ENCODE measurements at regions not wholly inside any gene's neighbourhood (a gene's known extent, or its start where the extent isn't known, plus 50 kb on each side); places are given as distances from the start of the nearest gene placed in this dataset.
"Not testable (repeated sequence)": the region's sequence is repeated elsewhere in the genome, so short reads cannot be mapped to it uniquely, and the experiment has no call there.

DNA sequence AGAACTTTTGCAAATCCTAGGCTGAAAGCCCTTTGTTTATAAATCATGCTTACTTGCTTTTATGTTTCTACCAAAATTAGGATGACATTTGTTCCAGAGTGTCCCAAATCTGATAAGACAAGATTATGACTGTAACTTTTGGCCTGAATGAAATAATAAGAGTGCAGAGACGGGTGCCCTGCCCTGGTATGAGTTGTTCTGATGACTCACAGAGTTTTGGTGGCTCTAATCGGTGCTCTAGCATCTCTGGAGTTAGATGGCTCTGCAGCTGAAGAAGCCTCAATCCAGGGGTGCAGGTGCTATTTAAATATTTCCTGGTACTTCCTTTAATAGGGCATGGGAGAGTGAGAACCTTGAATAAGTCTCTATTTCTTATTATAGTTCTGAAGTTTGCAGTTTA, 102.2 kb upstream of the ELMO1 start:
- ATAC-seq (replicated peaks in 1 of 4) = no peak
- Histone ChIP-seq H3K36me3 (ENCODE audit: control insufficient read depth in 2 of 2, extremely low read depth in 1 of 2, insufficient read depth in 1 of 2, low read length in 1 of 2) (no peaks in the 10 kb centered on the region), H3K9me3 (no peaks in the 10 kb centered on the region), H3K27me3 (replicated peaks in 1 of 2; ENCODE audit: control insufficient read depth in 2 of 2, extremely low read depth in 1 of 2, insufficient read depth in 2 of 2, low read length in 1 of 2) (no peaks in the 10 kb centered on the region), H3K4me1 (ENCODE audit: control insufficient read depth in 1 of 2, extremely low read depth in 1 of 2, insufficient read depth in 2 of 2, low read length in 2 of 2) (no peaks in the 10 kb centered on the region), H3K4me3 (ENCODE audit: control insufficient read depth in 1 of 2, extremely low read depth in 1 of 2, low read length in 1 of 2) (no peak overlapping the region), H3K27ac (ENCODE audit: low read length) (no peak overlapping the region)
- H3K9me3 Mint-ChIP-seq = no peaks in the 10 kb centered on the region
- H3K27ac Mint-ChIP-seq = no peak overlapping the region
- 14% methylated on average over 1 of the region's 2 CpGs for WGBS (ENCODE audit: insufficient coverage)
- no peak for DNase-seq
- no peaks in the 10 kb centered on the region for H3K36me3 Mint-ChIP-seq
- H3K4me1 Mint-ChIP-seq = no peaks in the 10 kb centered on the region
- H3K4me3 Mint-ChIP-seq = no peak overlapping the region
- CTCF ChIA-PET = no interaction called here
- peaks cover 4 to 5% of the 10 kb centered on the region in 2 donors for H3K27me3 Mint-ChIP-seq
- POLR2A ChIA-PET = no interaction called here

DNA sequence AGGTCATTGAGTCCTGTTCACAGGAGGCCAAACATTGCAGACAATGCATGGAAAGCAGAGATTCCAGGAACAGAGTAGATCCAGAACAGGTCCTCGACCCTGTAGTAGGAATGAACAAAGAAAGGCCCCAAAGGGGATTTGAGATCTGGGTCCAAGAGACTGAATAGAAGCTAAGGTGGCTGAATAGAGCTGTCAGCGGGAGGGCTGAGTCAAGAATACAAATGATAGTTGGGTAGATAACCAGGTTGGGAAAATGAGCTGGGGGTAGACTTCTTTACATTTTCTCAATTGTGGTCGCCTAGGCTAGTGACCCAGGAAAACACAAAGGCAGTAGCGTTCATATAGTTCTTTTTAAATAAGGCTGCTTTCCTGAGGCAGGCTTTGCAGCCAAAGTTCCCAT, 103.4 kb upstream of the ELMO1 start:
- ChIA-PET POLR2A (no interaction called here), CTCF (no interaction called here)
- H3K27me3 ChIP-seq (replicated peaks in 1 of 2; ENCODE audit: control insufficient read depth in 2 of 2, extremely low read depth in 1 of 2, insufficient read depth in 2 of 2, low read length in 1 of 2) = no peaks in the 10 kb centered on the region
- 70% methylated on average over 2 of the region's 4 CpGs for WGBS (ENCODE audit: insufficient coverage)
- Mint-ChIP-seq H3K9me3 (no peaks in the 10 kb centered on the region), H3K27ac (no peak overlapping the region), H3K36me3 (no peaks in the 10 kb centered on the region), H3K4me3 (no peak overlapping the region), H3K27me3 (peaks cover 4 to 5% of the 10 kb centered on the region in 2 donors), H3K4me1 (no peaks in the 10 kb centered on the region)
- no peaks in the 10 kb centered on the region for H3K9me3 ChIP-seq
- DNase-seq (no peak), ATAC-seq (replicated peaks in 1 of 4) (no peak)
- H3K4me1 ChIP-seq (ENCODE audit: control insufficient read depth in 1 of 2, extremely low read depth in 1 of 2, insufficient read depth in 2 of 2, low read length in 2 of 2) = no peaks in the 10 kb centered on the region
- H3K4me3 ChIP-seq (ENCODE audit: control insufficient read depth in 1 of 2, extremely low read depth in 1 of 2, low read length in 1 of 2) = no peak overlapping the region
- no peak overlapping the region for H3K27ac ChIP-seq (ENCODE audit: low read length)
- no peaks in the 10 kb centered on the region for H3K36me3 ChIP-seq (ENCODE audit: control insufficient read depth in 2 of 2, extremely low read depth in 1 of 2, insufficient read depth in 1 of 2, low read length in 1 of 2)

DNA sequence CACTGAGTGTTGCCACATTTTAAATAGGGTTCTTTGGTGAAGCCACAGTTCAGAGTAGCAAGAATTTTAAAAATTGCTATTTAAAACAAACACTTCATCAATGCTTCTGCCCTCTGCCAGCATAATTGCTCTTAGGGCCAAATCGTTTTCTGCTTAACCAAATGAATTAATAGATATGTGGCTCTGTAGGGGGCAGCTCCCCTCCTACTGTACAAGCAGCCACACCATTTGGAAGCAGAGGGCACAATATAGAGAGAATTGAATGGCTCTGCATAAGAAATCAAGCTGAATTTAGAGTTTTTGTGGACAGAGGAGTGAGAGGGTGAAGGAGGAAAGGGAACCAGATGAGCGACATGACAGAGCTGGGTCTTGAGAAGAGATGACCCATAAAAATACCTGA, 103.8 kb upstream of the ELMO1 start:
- CTCF ChIA-PET; H3K4me1 Mint-ChIP-seq; ATAC-seq (replicated peaks in 1 of 4); H3K4me3 Mint-ChIP-seq; H3K27ac ChIP-seq (ENCODE audit: low read length); H3K36me3 ChIP-seq (ENCODE audit: control insufficient read depth in 2 of 2, extremely low read depth in 1 of 2, insufficient read depth in 1 of 2, low read length in 1 of 2); H3K27ac Mint-ChIP-seq; H3K9me3 Mint-ChIP-seq; H3K9me3 ChIP-seq; POLR2A ChIA-PET; H3K4me1 ChIP-seq (ENCODE audit: control insufficient read depth in 1 of 2, extremely low read depth in 1 of 2, insufficient read depth in 2 of 2, low read length in 2 of 2); H3K27me3 ChIP-seq (replicated peaks in 1 of 2; ENCODE audit: control insufficient read depth in 2 of 2, extremely low read depth in 1 of 2, insufficient read depth in 2 of 2, low read length in 1 of 2); H3K36me3 Mint-ChIP-seq; DNase-seq; H3K27me3 Mint-ChIP-seq; H3K4me3 ChIP-seq (ENCODE audit: control insufficient read depth in 1 of 2, extremely low read depth in 1 of 2, low read length in 1 of 2): not testable (repeated sequence)
- WGBS (ENCODE audit: insufficient coverage) = 0% methylated on average over 1 of the region's 2 CpGs

DNA sequence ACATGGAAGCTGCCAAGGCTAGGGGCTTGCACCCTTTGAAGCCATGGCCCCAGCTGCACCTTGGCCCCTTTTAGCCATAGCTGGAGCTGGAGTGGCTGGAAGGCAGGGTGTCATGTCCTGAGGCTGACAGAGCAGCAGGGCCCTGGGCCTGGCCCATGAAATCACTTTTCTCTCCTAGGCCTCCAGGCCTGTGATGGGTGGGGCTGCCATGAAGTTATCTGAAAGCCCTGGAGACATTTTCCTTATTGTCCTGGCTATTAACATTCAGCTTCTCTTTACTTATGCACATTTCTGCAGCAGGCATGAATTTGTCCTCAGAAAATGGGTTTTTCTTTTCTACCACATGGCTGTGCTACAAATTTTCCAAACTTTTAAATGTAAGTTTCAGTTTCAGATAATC, 106.9 kb upstream of the ELMO1 start:
- ChIA-PET POLR2A (no interaction called here), CTCF (no interaction called here)
- H3K27me3 Mint-ChIP-seq = peaks cover 7% of the 10 kb centered on the region in 2 donors

DNA sequence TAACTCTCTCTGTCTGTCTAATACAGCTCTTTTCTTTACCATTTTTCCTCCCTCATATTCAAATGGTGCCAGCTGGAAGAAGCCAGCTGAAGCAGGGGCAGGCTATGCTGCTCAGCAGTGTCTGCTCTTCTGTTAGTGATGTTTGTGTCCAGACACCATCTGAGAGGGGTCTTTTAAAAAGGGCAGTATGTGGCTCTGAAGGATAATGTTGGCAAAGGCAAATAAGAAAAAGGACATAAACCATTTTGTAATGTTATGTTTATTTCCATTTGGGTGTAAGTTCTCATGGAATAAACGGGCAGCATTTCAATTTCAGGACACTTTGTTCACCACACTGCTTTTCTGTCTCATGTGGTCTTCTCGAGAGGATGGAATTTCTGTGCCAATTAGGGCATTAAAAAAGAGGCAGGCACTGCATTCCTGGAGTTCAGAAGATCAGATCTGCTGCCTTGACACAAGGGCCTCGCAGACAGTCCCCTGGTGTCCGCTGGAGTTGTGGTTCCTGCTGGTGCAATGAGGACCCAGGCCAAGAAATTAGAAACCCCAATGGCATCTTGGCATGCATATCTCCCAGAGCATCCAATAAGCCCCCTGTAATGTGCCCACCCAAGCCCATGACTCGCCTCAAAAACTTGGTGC, 109.0 kb upstream of the ELMO1 start:
- ChIA-PET CTCF (interaction anchor here in 1 of 2 donors (0.6 kb wide), 1 partner anchor 18 kb away, joined by 3 read pairs; no protein-coding TSS in a partner anchor), POLR2A (no interaction called here)
- no peaks in the 10 kb centered on the region for H3K4me1 ChIP-seq (ENCODE audit: control insufficient read depth in 1 of 2, extremely low read depth in 1 of 2, insufficient read depth in 2 of 2, low read length in 2 of 2)
- DNase-seq = no peak
- no peak overlapping the region for H3K4me3 Mint-ChIP-seq
- no peaks in the 10 kb centered on the region for H3K36me3 ChIP-seq (ENCODE audit: control insufficient read depth in 2 of 2, extremely low read depth in 1 of 2, insufficient read depth in 1 of 2, low read length in 1 of 2)
- no peaks in the 10 kb centered on the region for H3K9me3 ChIP-seq
- H3K4me1 Mint-ChIP-seq = no peaks in the 10 kb centered on the region
- WGBS (ENCODE audit: insufficient coverage) = 67% methylated on average over 3 of the region's 5 CpGs
- H3K9me3 Mint-ChIP-seq = no peaks in the 10 kb centered on the region
- H3K27me3 Mint-ChIP-seq = peaks cover 7 to 11% of the 10 kb centered on the region in 2 donors
- no peak overlapping the region for H3K27ac Mint-ChIP-seq
- ATAC-seq (replicated peaks in 1 of 4) = no peak
- peaks cover 0 to 3% of the 10 kb centered on the region in 2 experiments for H3K27me3 ChIP-seq (replicated peaks in 1 of 2; ENCODE audit: control insufficient read depth in 2 of 2, extremely low read depth in 1 of 2, insufficient read depth in 2 of 2, low read length in 1 of 2)
- H3K27ac ChIP-seq (ENCODE audit: low read length) = no peak overlapping the region
- H3K4me3 ChIP-seq (ENCODE audit: control insufficient read depth in 1 of 2, extremely low read depth in 1 of 2, low read length in 1 of 2) = no peak overlapping the region
- H3K36me3 Mint-ChIP-seq = no peaks in the 10 kb centered on the region

More for the DNA sequence above, 106.9 kb upstream of the ELMO1 start:
- Mint-ChIP-seq H3K36me3 (no peaks in the 10 kb centered on the region), H3K27ac (no peak overlapping the region), H3K9me3 (no peaks in the 10 kb centered on the region), H3K4me3 (no peak overlapping the region), H3K4me1 (no peaks in the 10 kb centered on the region)
- no peak overlapping the region for H3K27ac ChIP-seq (ENCODE audit: low read length)
- no peaks in the 10 kb centered on the region for H3K9me3 ChIP-seq
- H3K4me3 ChIP-seq (ENCODE audit: control insufficient read depth in 1 of 2, extremely low read depth in 1 of 2, low read length in 1 of 2) = no peak overlapping the region
- no peaks in the 10 kb centered on the region for H3K27me3 ChIP-seq (replicated peaks in 1 of 2; ENCODE audit: control insufficient read depth in 2 of 2, extremely low read depth in 1 of 2, insufficient read depth in 2 of 2, low read length in 1 of 2)
- ATAC-seq (replicated peaks in 1 of 4) = no peak
- no peak for DNase-seq
- H3K4me1 ChIP-seq (ENCODE audit: control insufficient read depth in 1 of 2, extremely low read depth in 1 of 2, insufficient read depth in 2 of 2, low read length in 2 of 2) = no peaks in the 10 kb centered on the region
- no peaks in the 10 kb centered on the region for H3K36me3 ChIP-seq (ENCODE audit: control insufficient read depth in 2 of 2, extremely low read depth in 1 of 2, insufficient read depth in 1 of 2, low read length in 1 of 2)

DNA sequence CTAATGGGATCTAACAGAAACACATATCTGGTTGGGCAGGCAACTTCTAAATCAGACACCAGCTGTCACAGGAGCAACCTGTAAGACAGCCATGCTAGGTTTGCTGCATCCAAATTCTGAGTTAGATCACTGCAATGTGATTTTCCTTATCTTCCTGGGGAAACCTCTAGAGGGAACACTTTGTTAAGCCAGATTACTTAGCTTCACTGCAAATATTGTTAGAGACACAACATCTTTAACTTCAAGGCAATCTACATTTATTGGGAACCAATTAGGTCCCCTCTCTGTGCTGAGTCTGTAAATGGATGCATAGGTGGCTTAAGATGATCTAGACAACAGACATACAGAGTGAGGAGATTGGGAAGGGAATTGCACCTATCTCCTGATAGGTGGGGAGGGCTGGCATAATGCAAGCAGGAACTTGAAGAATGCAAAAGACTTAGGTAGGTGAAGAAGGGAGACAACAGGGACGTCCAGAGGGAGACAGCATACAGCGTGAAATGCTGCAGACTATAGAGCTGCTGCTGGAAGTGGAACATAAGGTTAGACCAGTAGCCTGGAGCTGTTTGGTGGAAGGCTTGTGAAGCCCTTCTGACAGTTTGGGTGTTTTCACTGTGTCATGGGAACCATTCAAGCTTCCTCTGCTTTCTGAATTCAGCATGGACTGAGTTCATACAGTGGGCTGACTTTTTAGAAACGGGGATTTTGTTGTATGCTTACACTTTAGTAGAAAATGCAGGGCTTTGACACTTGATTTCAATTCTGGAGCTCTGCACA, 109.8 kb upstream of the ELMO1 start:
- Mint-ChIP-seq H3K4me1 (no peaks in the 10 kb centered on the region), H3K4me3 (no peak overlapping the region), H3K27me3 (peaks cover 7 to 11% of the 10 kb centered on the region in 2 donors), H3K27ac (no peak overlapping the region), H3K9me3 (no peaks in the 10 kb centered on the region), H3K36me3 (no peaks in the 10 kb centered on the region)
- ATAC-seq (replicated peaks in 1 of 4) = no peak
- H3K9me3 ChIP-seq = no peaks in the 10 kb centered on the region
- peaks cover 0 to 3% of the 10 kb centered on the region in 2 experiments for H3K27me3 ChIP-seq (replicated peaks in 1 of 2; ENCODE audit: control insufficient read depth in 2 of 2, extremely low read depth in 1 of 2, insufficient read depth in 2 of 2, low read length in 1 of 2)
- CTCF ChIA-PET = no interaction called here
- WGBS (ENCODE audit: insufficient coverage) = 70% methylated on average over 2 of the region's 3 CpGs
- H3K27ac ChIP-seq (ENCODE audit: low read length) = no peak overlapping the region
- no peaks in the 10 kb centered on the region for H3K4me1 ChIP-seq (ENCODE audit: control insufficient read depth in 1 of 2, extremely low read depth in 1 of 2, insufficient read depth in 2 of 2, low read length in 2 of 2)
- H3K4me3 ChIP-seq (ENCODE audit: control insufficient read depth in 1 of 2, extremely low read depth in 1 of 2, low read length in 1 of 2) = no peak overlapping the region
- H3K36me3 ChIP-seq (ENCODE audit: control insufficient read depth in 2 of 2, extremely low read depth in 1 of 2, insufficient read depth in 1 of 2, low read length in 1 of 2) = no peaks in the 10 kb centered on the region
- POLR2A ChIA-PET = interaction anchor here in 1 of 2 donors (0.7 kb wide), 1 partner anchor 236 kb away, joined by 3 read pairs; no protein-coding TSS in a partner anchor
- no peak for DNase-seq
